CD14-positive monocyte (primary cell): ENCODE measurements at regions not wholly inside any gene's neighbourhood (a gene's known extent, or its start where the extent isn't known, plus 50 kb on each side); places are given as distances from the start of the nearest gene placed in this dataset.
"Not testable (repeated sequence)": the region's sequence is repeated elsewhere in the genome, so short reads cannot be mapped to it uniquely, and the experiment has no call there.

Experiments used
- DNase-seq, 3 donors: peaks; one replicate each; pipeline ENCODE4 v3.0.0-alpha.2; 2011 to 2022
- H2AFZ ChIP-seq: 2 replicates; pipeline ENCODE4 v1.6.0; 2012; ENCODE audit warnings: mild to moderate bottlenecking, low read depth, low read length, inconsistent platforms; ENCODE audit not compliant: insufficient read depth, poor library complexity, severe bottlenecking
- H3K27ac ChIP-seq, 2 donors: 1 replicate in 1 of 2; 2 replicates in 1 of 2; pipeline ENCODE4 v1.5.1; 2012 to 2013; ENCODE audit warnings: low read length in 2 of 2, control low read depth in 1 of 2, inconsistent platforms in 1 of 2, low read depth in 1 of 2, mild to moderate bottlenecking in 1 of 2
- H3K27me3 ChIP-seq, 2 donors: one replicate each; pipeline versions ENCODE4 v1.6.0 to v1.6.1; 2011 to 2013; ENCODE audit warnings: low read length in 2 of 2; ENCODE audit not compliant: control insufficient read depth in 2 of 2, insufficient read depth in 2 of 2
- H3K36me3 ChIP-seq, 2 donors: replicated peaks in 1 of 2; 1 replicate in 1 of 2; 2 replicates in 1 of 2; pipeline versions ENCODE4 v1.5.1 to v1.6.1; 2012 to 2013; ENCODE audit warnings: low read length in 2 of 2, control low read depth in 1 of 2, inconsistent platforms in 1 of 2, mild to moderate bottlenecking in 1 of 2; ENCODE audit not compliant: insufficient read depth in 2 of 2, control insufficient read depth in 1 of 2
- H3K4me1 ChIP-seq, 2 donors: 1 replicate in 1 of 2; 2 replicates in 1 of 2; pipeline versions ENCODE4 v1.5.1 to v1.6.1; 2012 to 2013; ENCODE audit warnings: low read length in 2 of 2, control low read depth in 1 of 2, inconsistent platforms in 1 of 2, mild to moderate bottlenecking in 1 of 2, moderate library complexity in 1 of 2; ENCODE audit not compliant: insufficient read depth in 2 of 2, control insufficient read depth in 1 of 2
- H3K4me2 ChIP-seq: replicated peaks from 2 replicates; pipeline ENCODE3; 2012; ENCODE audit warnings: low read length, moderate library complexity, mild to moderate bottlenecking; ENCODE audit not compliant: poor library complexity, severe bottlenecking; ENCODE audit errors: extremely low read depth
- H3K4me3 ChIP-seq, 3 experiments: fragments of 200-600 bp in 1 of 3; sonication (generic) in 1 of 3; replicated peaks in 1 of 3; 1 replicate in 2 of 3; 2 replicates in 1 of 3; pipeline ENCODE4 v1.5.1; 2011 to 2013; ENCODE audit warnings: low read length in 3 of 3, mild to moderate bottlenecking in 3 of 3, control low read depth in 2 of 3, low read depth in 2 of 3, inconsistent platforms in 1 of 3, moderate library complexity in 1 of 3
- H3K79me2 ChIP-seq: 2 replicates; pipeline ENCODE4 v1.6.0; 2012; ENCODE audit warnings: mild to moderate bottlenecking, control low read depth, inconsistent platforms, low read length, moderate library complexity; ENCODE audit not compliant: insufficient read depth
- H3K9ac ChIP-seq: 2 replicates; pipeline ENCODE4 v1.6.0; 2017; ENCODE audit warnings: low read length, mild to moderate bottlenecking; ENCODE audit not compliant: insufficient read depth, poor library complexity, severe bottlenecking
- H3K9me3 ChIP-seq, 2 donors: replicated peaks in 1 of 2; 1 replicate in 1 of 2; 2 replicates in 1 of 2; pipeline versions ENCODE4 v1.5.1 to v1.6.1; 2012 to 2013; ENCODE audit warnings: low read length in 2 of 2, control low read depth in 1 of 2; ENCODE audit not compliant: control insufficient read depth in 1 of 2, insufficient read depth in 1 of 2
- H4K20me1 ChIP-seq: 2 replicates; pipeline ENCODE4 v1.6.0; 2012; ENCODE audit warnings: mild to moderate bottlenecking, low read length, control low read depth, moderate library complexity; ENCODE audit not compliant: insufficient read depth
- H3K27ac Mint-ChIP-seq, 7 donors: one replicate each; pipeline ENCODE4 v1.8.0; 2020; ENCODE audit warnings: mild to moderate bottlenecking in 7 of 7, mixed read lengths in 7 of 7, moderate library complexity in 6 of 7, inconsistent platforms in 2 of 7
- H3K27me3 Mint-ChIP-seq, 3 donors: one replicate each; pipeline ENCODE4 v1.8.0; 2021 to 2022; ENCODE audit warnings: low read depth in 3 of 3, mild to moderate bottlenecking in 3 of 3, mixed read lengths in 3 of 3, moderate library complexity in 3 of 3, inconsistent platforms in 1 of 3
- H3K36me3 Mint-ChIP-seq, 2 donors: one replicate each; pipeline ENCODE4 v1.8.0; 2020; ENCODE audit warnings: mixed read lengths in 2 of 2, inconsistent platforms in 1 of 2, mild to moderate bottlenecking in 1 of 2
- H3K4me1 Mint-ChIP-seq: one replicate; pipeline ENCODE4 v1.8.0; 2020; ENCODE audit warnings: mild to moderate bottlenecking, mixed read lengths
- H3K4me3 Mint-ChIP-seq, 2 donors: one replicate each; pipeline ENCODE4 v1.8.0; 2020; ENCODE audit warnings: mild to moderate bottlenecking in 2 of 2, mixed read lengths in 2 of 2, moderate library complexity in 1 of 2
- H3K9me3 Mint-ChIP-seq, 7 donors: one replicate each; pipeline ENCODE4 v1.8.0; 2020 to 2022; ENCODE audit warnings: mixed read lengths in 7 of 7, mild to moderate bottlenecking in 6 of 7, moderate library complexity in 6 of 7, inconsistent platforms in 2 of 7
- CTCF ChIP-seq: fragments of 200-600 bp; IDR thresholded peaks from one replicate; pipeline ENCODE4 v1.8.0; 2022; ENCODE audit warnings: antibody characterized with exemption, mild to moderate bottlenecking
- WGBS: methylation state at CpG from one replicate; pipeline ENCODE4 v1.1.5; 2013; ENCODE audit warnings: missing lambda C conversion rate; ENCODE audit not compliant: insufficient coverage; 5-methylcytosine and 5-hydroxymethylcytosine counted together
- intact Hi-C, 2 donors: fragments of 100-400 bp; cut with micrococcal nuclease; formaldehyde crosslinking; loops; one replicate each; pipeline versions ENCODE4 v1.15.0 to v1.15.1; 2023

DNA sequence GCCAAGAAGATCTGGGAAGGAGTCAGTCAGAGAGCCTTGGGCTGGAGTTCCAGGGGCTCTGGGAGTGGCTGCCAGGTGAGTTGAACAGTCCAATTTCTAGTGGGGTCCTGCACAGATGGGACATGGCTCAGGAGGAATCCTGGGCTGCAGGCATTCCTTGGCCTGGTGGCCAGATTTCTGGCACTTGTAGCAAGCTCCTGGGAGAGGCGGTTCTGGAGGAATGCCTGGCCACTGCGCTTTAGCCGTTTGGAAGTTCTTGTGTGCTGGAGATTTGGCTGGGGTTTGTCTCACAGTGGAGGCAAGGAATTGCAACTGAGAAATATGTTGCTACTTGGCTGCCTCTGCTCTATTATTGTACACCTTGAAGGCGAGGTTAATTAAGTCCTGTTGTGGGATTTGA is 133.9 kb upstream of the CCZ1B start:
- 91% methylated on average over 4 of the region's 4 CpGs for WGBS
- intact Hi-C loops = loop anchor here in 1 of 2 donors (5.0 kb wide), 1 partner anchor 1262 kb away; no protein-coding TSS in a partner anchor
- H2AFZ ChIP-seq = not testable (repeated sequence)

DNA sequence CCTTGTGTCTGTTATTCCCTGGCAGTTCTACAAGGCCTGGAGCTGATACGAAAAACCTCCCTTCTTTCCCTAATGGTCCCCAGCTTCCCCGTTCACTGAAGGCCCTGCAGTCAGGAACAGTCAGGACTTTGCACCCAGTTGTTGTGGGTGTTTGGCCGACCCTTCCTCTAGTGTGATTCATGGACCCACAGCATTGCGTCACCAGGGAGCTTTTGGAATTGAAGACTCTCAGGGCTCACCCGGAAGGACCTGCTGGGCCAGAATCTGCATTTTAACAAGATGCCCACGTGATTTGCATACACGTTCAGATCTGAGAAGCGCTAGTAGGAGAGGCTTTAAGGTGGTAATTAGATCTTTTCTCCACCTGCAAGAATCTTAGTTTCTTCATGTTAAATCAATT is 136.8 kb upstream of the CCZ1B start:
- H3K36me3 Mint-ChIP-seq, H3K9me3 Mint-ChIP-seq, H3K4me3 Mint-ChIP-seq, H3K27me3 ChIP-seq, H3K9me3 ChIP-seq, H3K27ac ChIP-seq, H3K4me3 ChIP-seq, H3K27ac Mint-ChIP-seq, H3K79me2 ChIP-seq, H2AFZ ChIP-seq, H3K36me3 ChIP-seq, DNase-seq, H4K20me1 ChIP-seq, H3K9ac ChIP-seq, H3K4me2 ChIP-seq, H3K4me1 Mint-ChIP-seq, H3K4me1 ChIP-seq: not testable (repeated sequence)
- intact Hi-C loops = loop anchor here in 1 of 2 donors (5.0 kb wide), 1 partner anchor 1259 kb away; no protein-coding TSS in a partner anchor
- peaks cover 4 to 10% (median 5%) of the 10 kb centered on the region in 3 donors for H3K27me3 Mint-ChIP-seq
- WGBS = 43% methylated on average over 3 of the region's 8 CpGs

More for the DNA sequence above, 133.9 kb upstream of the CCZ1B start:
- H3K9me3 Mint-ChIP-seq, H3K27me3 ChIP-seq, H3K36me3 Mint-ChIP-seq, H3K27ac ChIP-seq, H3K4me3 ChIP-seq, H3K27me3 Mint-ChIP-seq, H3K79me2 ChIP-seq, H3K4me2 ChIP-seq, DNase-seq, H3K9ac ChIP-seq, H3K4me1 Mint-ChIP-seq, H3K36me3 ChIP-seq, H3K9me3 ChIP-seq, H3K27ac Mint-ChIP-seq, H4K20me1 ChIP-seq, H3K4me1 ChIP-seq, H3K4me3 Mint-ChIP-seq: not testable (repeated sequence)

- not testable (repeated sequence) for H3K36me3 Mint-ChIP-seq, H3K27me3 ChIP-seq, H3K27ac Mint-ChIP-seq, H3K79me2 ChIP-seq, H3K4me2 ChIP-seq, H3K36me3 ChIP-seq, H3K27ac ChIP-seq, H3K4me1 Mint-ChIP-seq, H3K9me3 ChIP-seq, H4K20me1 ChIP-seq, H3K27me3 Mint-ChIP-seq, H3K4me3 ChIP-seq, H3K9me3 Mint-ChIP-seq, H3K9ac ChIP-seq, H3K4me1 ChIP-seq, H3K4me3 Mint-ChIP-seq, H2AFZ ChIP-seq
- WGBS = no CpG with 5 or more reads among the region's 6 CpGs
- TF ChIP-seq CTCF = peak; percentile 62
- intact Hi-C loops = loop anchor here in 1 of 2 donors (5.0 kb wide), 1 partner anchor 577 kb away; no protein-coding TSS in a partner anchor
- DNase-seq = peak; percentile 0 to 26 (median 8)
These were observed 139.0 kb upstream of the CCZ1B start for GRCh38 chr7:6965051-6965450.

GRCh38 chr7:6970180-6970579 is 144.1 kb upstream of the CCZ1B start:
- intact Hi-C loops, DNase-seq, H3K27me3 ChIP-seq, H3K9me3 ChIP-seq, H3K36me3 ChIP-seq, H3K27ac Mint-ChIP-seq, H3K4me3 ChIP-seq, H3K79me2 ChIP-seq, H3K27ac ChIP-seq, H3K4me3 Mint-ChIP-seq, H3K4me1 Mint-ChIP-seq, H2AFZ ChIP-seq, H3K9ac ChIP-seq, H3K4me1 ChIP-seq, H3K36me3 Mint-ChIP-seq, H3K4me2 ChIP-seq, H3K27me3 Mint-ChIP-seq, H4K20me1 ChIP-seq: not testable (repeated sequence)
- peaks cover 0 to 12% (median 3%) of the 10 kb centered on the region in 7 donors for H3K9me3 Mint-ChIP-seq
- no CpG with 5 or more reads among the region's 3 CpGs for WGBS
